Neuronal stem cell (in vitro differentiated cells): ENCODE measurements at regions not wholly inside any gene's neighbourhood (a gene's known extent, or its start where the extent isn't known, plus 50 kb on each side); places are given as distances from the start of the nearest gene placed in this dataset.

ENCODE experiments used
- DNase-seq: peaks from one replicate; pipeline ENCODE4 v3.0.0-alpha.2; 2013; ENCODE audit warnings: low spot score
- H2AFZ ChIP-seq: one replicate; pipeline ENCODE4 v1.6.1; 2013; ENCODE audit warnings: mild to moderate bottlenecking, low read length, inconsistent platforms
- H2AK5ac ChIP-seq: 2 replicates; pipeline ENCODE4 v1.6.1; 2013; ENCODE audit warnings: low read depth, mild to moderate bottlenecking, inconsistent platforms, low read length, moderate library complexity, mixed read lengths
- H2BK120ac ChIP-seq: 2 replicates; pipeline ENCODE4 v1.6.1; 2013; ENCODE audit warnings: low read depth, mild to moderate bottlenecking, inconsistent platforms, low read length, moderate library complexity, mixed read lengths
- H2BK12ac ChIP-seq: one replicate; pipeline ENCODE4 v1.6.1; 2013; ENCODE audit warnings: low read length, inconsistent platforms
- H2BK15ac ChIP-seq: 2 replicates; pipeline ENCODE4 v1.6.1; 2013; ENCODE audit warnings: mild to moderate bottlenecking, low read length, inconsistent platforms, mixed read lengths
- H2BK5ac ChIP-seq: one replicate; pipeline ENCODE4 v1.6.1; 2013; ENCODE audit warnings: inconsistent platforms, mild to moderate bottlenecking, low read length, moderate library complexity
- H3K14ac ChIP-seq: one replicate; pipeline ENCODE4 v1.6.1; 2013; ENCODE audit warnings: low read length, inconsistent platforms
- H3K18ac ChIP-seq: 2 replicates; pipeline ENCODE4 v1.6.1; 2013; ENCODE audit warnings: low read length, inconsistent platforms
- H3K23ac ChIP-seq: 2 replicates; pipeline ENCODE4 v1.6.1; 2013; ENCODE audit warnings: low read depth, mild to moderate bottlenecking, mixed read lengths, low read length, inconsistent platforms; ENCODE audit not compliant: poor library complexity
- H3K27ac ChIP-seq: replicated peaks from 3 replicates; pipeline ENCODE4 v1.5.1; 2013; ENCODE audit warnings: low read length, inconsistent platforms
- H3K27me3 ChIP-seq, 3 experiments: 2 replicates each; pipeline ENCODE4 v1.6.1; 2013; ENCODE audit warnings: low read length in 3 of 3, mild to moderate bottlenecking in 2 of 3, inconsistent platforms in 1 of 3, low read depth in 1 of 3, mixed read lengths in 1 of 3, moderate library complexity in 1 of 3; ENCODE audit not compliant: control insufficient read depth in 3 of 3, insufficient read depth in 3 of 3
- H3K36me3 ChIP-seq, 2 donors: replicated peaks in 1 of 2; 2 replicates each; pipeline ENCODE4 v1.6.1; 2013; ENCODE audit warnings: low read length in 2 of 2; ENCODE audit not compliant: control insufficient read depth in 2 of 2, insufficient read depth in 2 of 2
- H3K4ac ChIP-seq: 2 replicates; pipeline ENCODE4 v1.6.1; 2013; ENCODE audit warnings: inconsistent platforms, mild to moderate bottlenecking, low read length, moderate library complexity
- H3K4me1 ChIP-seq, 2 donors: 1 replicate in 1 of 2; 2 replicates in 1 of 2; pipeline ENCODE4 v1.6.1; 2013; ENCODE audit warnings: low read length in 2 of 2, low read depth in 1 of 2; ENCODE audit not compliant: control insufficient read depth in 2 of 2, insufficient read depth in 1 of 2
- H3K4me2 ChIP-seq: one replicate; pipeline ENCODE4 v1.6.1; 2013; ENCODE audit warnings: mild to moderate bottlenecking, low read length, inconsistent platforms; ENCODE audit not compliant: insufficient read depth, poor library complexity, severe bottlenecking
- H3K4me3 ChIP-seq, 2 donors: 2 replicates each; pipeline ENCODE4 v1.5.1; 2013; ENCODE audit warnings: low read length in 2 of 2, mild to moderate bottlenecking in 2 of 2, inconsistent platforms in 1 of 2, moderate library complexity in 1 of 2
- H3K79me1 ChIP-seq: one replicate; pipeline ENCODE4 v1.6.1; 2013; ENCODE audit warnings: low read depth, mild to moderate bottlenecking, inconsistent platforms, low read length, moderate library complexity
- H3K9ac ChIP-seq: one replicate; pipeline ENCODE4 v1.6.1; 2013; ENCODE audit warnings: mild to moderate bottlenecking, low read depth, low read length, inconsistent platforms; ENCODE audit not compliant: poor library complexity
- H3K9me3 ChIP-seq, 2 donors: replicated peaks in 1 of 2; 2 replicates each; pipeline versions ENCODE3 to v1.6.1; 2013; ENCODE audit warnings: low read length in 2 of 2, mild to moderate bottlenecking in 2 of 2, inconsistent platforms in 1 of 2, low read depth in 1 of 2, mixed read lengths in 1 of 2, moderate library complexity in 1 of 2; ENCODE audit not compliant: control insufficient read depth in 2 of 2, insufficient read depth in 1 of 2
- H4K8ac ChIP-seq: one replicate; pipeline ENCODE4 v1.6.1; 2013; ENCODE audit warnings: low read depth, mild to moderate bottlenecking, inconsistent platforms, low read length, moderate library complexity
- H4K91ac ChIP-seq: one replicate; pipeline ENCODE4 v1.6.1; 2013; ENCODE audit warnings: low read length, low read depth, mild to moderate bottlenecking, inconsistent platforms; ENCODE audit not compliant: poor library complexity
- WGBS, 2 donors: extraction: QIAGEN DNeasy Blood & Tissue Kit; methylation state at CpG; one replicate each; pipeline ENCODE4 v1.1.7; 2013; ENCODE audit warnings: missing lambda C conversion rate in 2 of 2, mixed read lengths in 1 of 2; ENCODE audit not compliant: insufficient read length in 2 of 2, insufficient replicate concordance in 1 of 2; ENCODE audit errors: extremely low coverage in 2 of 2; 5-methylcytosine and 5-hydroxymethylcytosine counted together

GRCh38 chr6:81808851-81809570 is 56.5 kb upstream of the TENT5A start:
- Histone ChIP-seq H2BK5ac (no peak overlapping the region), H4K91ac (no peak overlapping the region), H3K27ac (no peak overlapping the region), H3K4me1 (peaks cover 0 to 2% of the 10 kb centered on the region in 2 donors), H3K18ac (no peak overlapping the region), H3K79me1 (no peaks in the 10 kb centered on the region), H2BK15ac (no peak overlapping the region), H3K4me3 (no peak overlapping the region), H3K4ac (no peak overlapping the region), H4K8ac (no peak overlapping the region), H3K9ac (no peak overlapping the region), H2AFZ (no peak overlapping the region), H2BK12ac (no peak overlapping the region), H3K9me3 (no peaks in the 10 kb centered on the region), H2AK5ac (no peak overlapping the region), H3K23ac (no peak overlapping the region), H3K36me3 (no peaks in the 10 kb centered on the region), H3K14ac (no peak overlapping the region), H2BK120ac (no peak overlapping the region), H3K27me3 (no peaks in the 10 kb centered on the region), H3K4me2 (no peak overlapping the region)
- DNase-seq: no peak
- WGBS, 2 donors: no CpG with 5 or more reads among the region's 6 CpGs

- Histone ChIP-seq H2BK5ac (no peak overlapping the region), H3K18ac (no peak overlapping the region), H3K27ac (no peak overlapping the region), H2AK5ac (no peak overlapping the region), H3K36me3 (no peaks in the 10 kb centered on the region), H3K23ac (no peak overlapping the region), H2BK15ac (no peak overlapping the region), H2BK12ac (no peak overlapping the region), H3K4me1 (peaks cover 0 to 2% of the 10 kb centered on the region in 2 donors), H3K4me2 (no peak overlapping the region), H3K27me3 (no peaks in the 10 kb centered on the region), H3K9ac (no peak overlapping the region), H2BK120ac (no peak overlapping the region), H3K9me3 (no peaks in the 10 kb centered on the region), H3K14ac (no peak overlapping the region), H4K91ac (no peak overlapping the region), H2AFZ (no peak overlapping the region), H3K4me3 (no peak overlapping the region), H4K8ac (no peak overlapping the region), H3K79me1 (no peaks in the 10 kb centered on the region), H3K4ac (no peak overlapping the region)
- WGBS, 2 donors: no CpG with 5 or more reads among the region's 8 CpGs
- DNase-seq: no peak
Measured at GRCh38 chr6:81806793-81807565, 54.5 kb upstream of the TENT5A start.

- Histone ChIP-seq H4K91ac (no peak overlapping the region), H2AFZ (no peak overlapping the region), H2BK5ac (no peak overlapping the region), H3K27ac (no peak overlapping the region), H3K14ac (no peak overlapping the region), H3K9ac (no peak overlapping the region), H3K79me1 (no peaks in the 10 kb centered on the region), H3K4me1 (peaks cover 0 to 2% of the 10 kb centered on the region in 2 donors), H3K4ac (no peak overlapping the region), H3K27me3 (no peaks in the 10 kb centered on the region), H3K4me2 (no peak overlapping the region), H3K36me3 (no peaks in the 10 kb centered on the region), H2BK120ac (no peak overlapping the region), H3K4me3 (no peak overlapping the region), H4K8ac (no peak overlapping the region), H2BK15ac (no peak overlapping the region), H2BK12ac (no peak overlapping the region), H2AK5ac (no peak overlapping the region), H3K23ac (no peak overlapping the region), H3K18ac (no peak overlapping the region), H3K9me3 (no peaks in the 10 kb centered on the region)
- WGBS, 2 donors: no CpG with 5 or more reads among the region's 4 CpGs
- no peak for DNase-seq
Measured at GRCh38 chr6:81802356-81802755, 49.9 kb upstream of the TENT5A start.
